ENCODE measurements at regions not wholly inside any gene's neighbourhood (a gene's known extent, or its start where the extent isn't known, plus 50 kb on each side); places are given as distances from the start of the nearest gene placed in this dataset.
A peak's percentile ranks its signal among the peaks of the same experiment; 100 is the strongest.

- Histone ChIP-seq H3K27ac (ENCODE audit: low read depth, low read length) (peak overlapping the region; percentile 89), H3K36me3 (ENCODE audit: insufficient read depth, low read length) (no peaks in the 10 kb centered on the region), H3K4me1 (ENCODE audit: insufficient read depth, low read length) (peaks cover 57% of the 10 kb centered on the region), H3K4me3 (ENCODE audit: insufficient read depth, low read length) (no peak overlapping the region), H3K4me2 (ENCODE audit: insufficient read depth, low read length) (peak overlapping the region; percentile 15), H3K79me2 (ENCODE audit: insufficient read depth, low read length) (peaks cover 13% of the 10 kb centered on the region), H2AFZ (ENCODE audit: low read length) (no peak overlapping the region), H4K20me1 (ENCODE audit: insufficient read depth, low read length) (no peaks in the 10 kb centered on the region), H3K9me3 (ENCODE audit: low read depth, low read length) (peaks cover 3% of the 10 kb centered on the region), H3K27me3 (ENCODE audit: insufficient read depth, low read length) (no peaks in the 10 kb centered on the region)
- TF ChIP-seq CTCF (IDR thresholded peaks at IDR 0.05; ENCODE audit: extremely low read depth, low read depth, low read length), result no peak
- DNase-seq (ENCODE audit: insufficient read length, low spot score, missing footprints), result no peak
Measured at GRCh38 chr11:69352166-69352565, 58.2 kb downstream of the MYEOV start.

- Histone ChIP-seq H3K9me3 (ENCODE audit: low read depth, low read length) (peaks cover 3% of the 10 kb centered on the region), H3K79me2 (ENCODE audit: insufficient read depth, low read length) (peaks cover 13% of the 10 kb centered on the region), H3K4me2 (ENCODE audit: insufficient read depth, low read length) (peak overlapping the region; percentile 15), H3K27ac (ENCODE audit: low read depth, low read length) (peak overlapping the region; percentile 89), H3K27me3 (ENCODE audit: insufficient read depth, low read length) (no peaks in the 10 kb centered on the region), H3K4me3 (ENCODE audit: insufficient read depth, low read length) (no peak overlapping the region), H3K4me1 (ENCODE audit: insufficient read depth, low read length) (peaks cover 62% of the 10 kb centered on the region), H2AFZ (ENCODE audit: low read length) (no peak overlapping the region), H3K36me3 (ENCODE audit: insufficient read depth, low read length) (no peaks in the 10 kb centered on the region), H4K20me1 (ENCODE audit: insufficient read depth, low read length) (no peaks in the 10 kb centered on the region)
- no peak for TF ChIP-seq CTCF (IDR thresholded peaks at IDR 0.05; ENCODE audit: extremely low read depth, low read depth, low read length)
- DNase-seq (ENCODE audit: insufficient read length, low spot score, missing footprints), result peak; percentile 96
Measured at GRCh38 chr11:69352715-69353319, 58.9 kb downstream of the MYEOV start.

GRCh38 chr11:69353696-69354544 is 60.0 kb downstream of the MYEOV start:
- TF ChIP-seq CTCF (IDR thresholded peaks at IDR 0.05; ENCODE audit: extremely low read depth, low read depth, low read length), result no peak
- H3K27me3 ChIP-seq (ENCODE audit: insufficient read depth, low read length), result no peaks in the 10 kb centered on the region
- peak overlapping the region; percentile 89 for H3K27ac ChIP-seq (ENCODE audit: low read depth, low read length)
- no peaks in the 10 kb centered on the region for H3K9me3 ChIP-seq (ENCODE audit: low read depth, low read length)
- H3K36me3 ChIP-seq (ENCODE audit: insufficient read depth, low read length), result no peaks in the 10 kb centered on the region
- peaks cover 8% of the 10 kb centered on the region for H3K79me2 ChIP-seq (ENCODE audit: insufficient read depth, low read length)
- no peak for DNase-seq (ENCODE audit: insufficient read length, low spot score, missing footprints)
- no peaks in the 10 kb centered on the region for H4K20me1 ChIP-seq (ENCODE audit: insufficient read depth, low read length)
- H2AFZ ChIP-seq (ENCODE audit: low read length), result no peak overlapping the region
- H3K4me2 ChIP-seq (ENCODE audit: insufficient read depth, low read length), result no peak overlapping the region
- H3K4me3 ChIP-seq (ENCODE audit: insufficient read depth, low read length), result no peak overlapping the region
- H3K4me1 ChIP-seq (ENCODE audit: insufficient read depth, low read length), result peaks cover 62% of the 10 kb centered on the region

- Histone ChIP-seq H3K4me3 (ENCODE audit: insufficient read depth, low read length) (no peak overlapping the region), H3K79me2 (ENCODE audit: insufficient read depth, low read length) (peaks cover 7% of the 10 kb centered on the region), H2AFZ (ENCODE audit: low read length) (no peak overlapping the region), H4K20me1 (ENCODE audit: insufficient read depth, low read length) (no peaks in the 10 kb centered on the region), H3K4me1 (ENCODE audit: insufficient read depth, low read length) (peaks cover 59% of the 10 kb centered on the region), H3K36me3 (ENCODE audit: insufficient read depth, low read length) (no peaks in the 10 kb centered on the region), H3K9me3 (ENCODE audit: low read depth, low read length) (peaks cover 1% of the 10 kb centered on the region), H3K27ac (ENCODE audit: low read depth, low read length) (no peak overlapping the region), H3K27me3 (ENCODE audit: insufficient read depth, low read length) (no peaks in the 10 kb centered on the region), H3K4me2 (ENCODE audit: insufficient read depth, low read length) (no peak overlapping the region)
- DNase-seq (ENCODE audit: insufficient read length, low spot score, missing footprints), result no peak
- no peak for TF ChIP-seq CTCF (IDR thresholded peaks at IDR 0.05; ENCODE audit: extremely low read depth, low read depth, low read length)
Measured at GRCh38 chr11:69354545-69354897, 60.6 kb downstream of the MYEOV start.
